ENCODE measurements at regions not wholly inside any gene's neighbourhood (a gene's known extent, or its start where the extent isn't known, plus 50 kb on each side); places are given as distances from the start of the nearest gene placed in this dataset.
A peak's percentile ranks its signal among the peaks of the same experiment; 100 is the strongest.

- no peak for TF ChIP-seq CTCF (IDR thresholded peaks at IDR 0.05; ENCODE audit: unreplicated experiment)
- H3K4me1 Mint-ChIP-seq (ENCODE audit: insufficient read depth, unreplicated experiment) = no peaks in the 10 kb centered on the region
- no peaks in the 10 kb centered on the region for H3K9me3 Mint-ChIP-seq (ENCODE audit: unreplicated experiment)
- CTCF ChIA-PET = interaction anchor here (0.6 to 1.0 kb wide), 2 partner anchors 38 to 1415 kb away, joined by 3 read pairs; no protein-coding TSS in a partner anchor
- H3K4me3 Mint-ChIP-seq (ENCODE audit: unreplicated experiment) = no peak overlapping the region
- POLR2A ChIA-PET = no interaction called here
- DNase-seq (ENCODE audit: unreplicated experiment) = no peak
- no peaks in the 10 kb centered on the region for H3K27me3 Mint-ChIP-seq (ENCODE audit: insufficient read depth, unreplicated experiment)
- intact Hi-C loops (cut with micrococcal nuclease) = no loop called here
- H3K36me3 Mint-ChIP-seq (ENCODE audit: insufficient read depth, unreplicated experiment) = no peaks in the 10 kb centered on the region
- H3K27ac Mint-ChIP-seq (ENCODE audit: low read depth, unreplicated experiment) = no peak overlapping the region
- no TSS peak for BruUV-seq (replicated peaks)
These were observed 424.2 kb upstream of the ZWINT start for GRCh38 chr10:56785292-56785691.

GRCh38 chr10:56782503-56782902, 421.4 kb upstream of the ZWINT start:
- TF ChIP-seq CTCF (IDR thresholded peaks at IDR 0.05; ENCODE audit: unreplicated experiment) = peak; percentile 11
- no peaks in the 10 kb centered on the region for H3K27me3 Mint-ChIP-seq (ENCODE audit: insufficient read depth, unreplicated experiment)
- no peak for DNase-seq (ENCODE audit: unreplicated experiment)
- H3K27ac Mint-ChIP-seq (ENCODE audit: low read depth, unreplicated experiment) = no peak overlapping the region
- intact Hi-C loops (cut with micrococcal nuclease) = no loop called here
- ChIA-PET POLR2A (interaction anchor here (0.5 kb wide), 1 partner anchor 419 kb away, joined by 3 read pairs; no protein-coding TSS in a partner anchor), CTCF (no interaction called here)
- H3K4me3 Mint-ChIP-seq (ENCODE audit: unreplicated experiment) = no peak overlapping the region
- no peaks in the 10 kb centered on the region for H3K4me1 Mint-ChIP-seq (ENCODE audit: insufficient read depth, unreplicated experiment)
- H3K36me3 Mint-ChIP-seq (ENCODE audit: insufficient read depth, unreplicated experiment) = no peaks in the 10 kb centered on the region
- BruUV-seq (replicated peaks) = no TSS peak
- H3K9me3 Mint-ChIP-seq (ENCODE audit: unreplicated experiment) = no peaks in the 10 kb centered on the region

- H3K9me3 Mint-ChIP-seq (ENCODE audit: unreplicated experiment) = peaks cover 33% of the 10 kb centered on the region
- POLR2A ChIA-PET = no interaction called here
- no TSS peak for BruUV-seq (replicated peaks)
- no peak overlapping the region for H3K4me3 Mint-ChIP-seq (ENCODE audit: unreplicated experiment)
- intact Hi-C loops (cut with micrococcal nuclease) = no loop called here
- H3K27ac Mint-ChIP-seq (ENCODE audit: low read depth, unreplicated experiment) = no peak overlapping the region
- CTCF ChIA-PET = no interaction called here
- H3K27me3 Mint-ChIP-seq (ENCODE audit: insufficient read depth, unreplicated experiment) = no peaks in the 10 kb centered on the region
- no peak for TF ChIP-seq CTCF (IDR thresholded peaks at IDR 0.05; ENCODE audit: unreplicated experiment)
- DNase-seq (ENCODE audit: unreplicated experiment) = no peak
- no peaks in the 10 kb centered on the region for H3K36me3 Mint-ChIP-seq (ENCODE audit: insufficient read depth, unreplicated experiment)
- H3K4me1 Mint-ChIP-seq (ENCODE audit: insufficient read depth, unreplicated experiment) = no peaks in the 10 kb centered on the region
These were observed 410.3 kb upstream of the ZWINT start for GRCh38 chr10:56771343-56771742.

- no peak for DNase-seq (ENCODE audit: unreplicated experiment)
- no peak overlapping the region for H3K27ac Mint-ChIP-seq (ENCODE audit: low read depth, unreplicated experiment)
- H3K9me3 Mint-ChIP-seq (ENCODE audit: unreplicated experiment) = peaks cover 10% of the 10 kb centered on the region
- intact Hi-C loops (cut with micrococcal nuclease) = no loop called here
- no peaks in the 10 kb centered on the region for H3K4me1 Mint-ChIP-seq (ENCODE audit: insufficient read depth, unreplicated experiment)
- no peaks in the 10 kb centered on the region for H3K27me3 Mint-ChIP-seq (ENCODE audit: insufficient read depth, unreplicated experiment)
- no peak overlapping the region for H3K4me3 Mint-ChIP-seq (ENCODE audit: unreplicated experiment)
- CTCF ChIA-PET = no interaction called here
- no TSS peak for BruUV-seq (replicated peaks)
- H3K36me3 Mint-ChIP-seq (ENCODE audit: insufficient read depth, unreplicated experiment) = no peaks in the 10 kb centered on the region
- POLR2A ChIA-PET = no interaction called here
- TF ChIP-seq CTCF (IDR thresholded peaks at IDR 0.05; ENCODE audit: unreplicated experiment) = no peak
These were observed 402.0 kb upstream of the ZWINT start for GRCh38 chr10:56763090-56763489.

Data from MCF 10A (cell line).